ELF-1 (cell line): ENCODE measurements at regions not wholly inside any gene's neighbourhood (a gene's known extent, or its start where the extent isn't known, plus 50 kb on each side); places are given as distances from the start of the nearest gene placed in this dataset.
"Not testable (repeated sequence)": the region's sequence is repeated elsewhere in the genome, so short reads cannot be mapped to it uniquely, and the experiment has no call there.

Experiments
- DNase-seq: peaks from one replicate; pipeline ENCODE4 v3.0.0-alpha.2; 2016; ENCODE audit warnings: low read depth, low spot score

DNA sequence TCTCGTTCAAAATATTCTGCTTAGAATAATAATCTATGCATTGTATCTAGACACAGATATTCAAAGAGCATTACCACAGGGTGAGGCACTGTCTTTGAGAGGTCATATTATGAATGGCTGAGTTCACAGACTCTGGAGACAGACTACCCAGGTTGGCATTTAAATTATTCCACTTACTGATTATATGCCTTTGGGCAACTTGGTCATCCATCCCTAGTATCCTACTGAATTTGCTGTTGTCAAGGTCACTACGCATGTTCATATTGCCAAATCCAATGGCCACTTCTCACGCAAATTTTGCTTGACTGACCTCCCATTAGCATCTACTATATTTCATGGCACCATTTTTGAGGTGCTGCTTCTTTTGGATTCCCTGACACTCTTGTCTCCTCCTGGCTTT is 498.6 kb upstream of the TLE4 start:
- DNase-seq: no peak

DNA sequence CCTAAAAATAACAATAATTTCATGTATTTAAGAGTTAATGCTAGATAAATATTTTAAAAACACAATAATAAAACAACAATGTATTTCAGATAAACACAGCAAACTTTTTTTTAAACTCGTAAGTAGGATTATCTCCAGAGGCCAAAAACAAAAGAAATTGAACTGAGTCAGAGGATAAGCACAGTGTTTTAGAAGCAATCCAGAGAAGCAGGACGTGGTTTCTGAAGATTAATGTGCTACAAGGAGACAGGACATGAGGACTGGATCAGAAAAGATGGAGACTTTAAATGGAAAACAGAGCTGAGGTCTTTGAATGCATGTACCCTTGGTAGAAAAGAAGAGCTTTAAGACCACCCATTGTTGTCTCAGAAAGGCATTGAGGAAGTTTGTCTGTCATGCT is 491.2 kb upstream of the TLE4 start:
- DNase-seq: no peak

DNA sequence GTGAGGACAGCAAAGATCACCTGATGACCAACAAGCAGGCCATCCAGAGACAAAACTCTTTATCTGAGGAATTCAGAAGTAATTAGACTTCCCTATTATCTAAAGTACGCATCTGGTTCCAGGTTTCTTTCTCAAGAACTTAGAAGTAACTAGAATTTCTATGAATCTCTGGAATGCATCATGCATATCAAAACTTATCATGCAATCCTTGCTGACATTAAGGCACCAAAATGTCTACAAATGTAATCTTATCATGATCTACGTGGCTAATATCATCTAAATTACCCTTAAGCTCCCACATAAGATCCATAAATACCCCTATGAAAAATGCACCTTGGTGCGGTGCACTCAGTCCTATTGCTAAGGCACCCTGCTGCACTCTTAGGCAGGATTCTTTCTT is 488.1 kb upstream of the TLE4 start:
- DNase-seq: no peak

DNA sequence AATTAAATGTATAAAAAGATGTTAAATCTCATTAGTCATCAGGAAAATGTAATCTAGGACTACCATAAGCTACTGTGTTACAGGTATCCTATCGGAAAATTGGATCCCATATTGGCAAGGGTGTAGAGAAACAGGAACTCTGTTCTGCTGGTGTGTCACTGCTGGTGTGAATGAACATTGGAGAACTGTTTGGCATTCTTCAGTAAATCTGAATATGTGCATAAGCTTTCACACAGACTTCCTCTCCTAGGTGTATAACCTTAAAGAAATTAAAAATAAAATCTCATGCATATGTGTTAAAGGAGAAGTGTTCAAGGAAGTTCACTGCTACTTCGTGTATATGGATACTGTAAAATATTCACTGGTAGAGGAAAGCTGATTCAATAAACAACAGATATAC is 484.6 kb upstream of the TLE4 start:
- DNase-seq: no peak

DNA sequence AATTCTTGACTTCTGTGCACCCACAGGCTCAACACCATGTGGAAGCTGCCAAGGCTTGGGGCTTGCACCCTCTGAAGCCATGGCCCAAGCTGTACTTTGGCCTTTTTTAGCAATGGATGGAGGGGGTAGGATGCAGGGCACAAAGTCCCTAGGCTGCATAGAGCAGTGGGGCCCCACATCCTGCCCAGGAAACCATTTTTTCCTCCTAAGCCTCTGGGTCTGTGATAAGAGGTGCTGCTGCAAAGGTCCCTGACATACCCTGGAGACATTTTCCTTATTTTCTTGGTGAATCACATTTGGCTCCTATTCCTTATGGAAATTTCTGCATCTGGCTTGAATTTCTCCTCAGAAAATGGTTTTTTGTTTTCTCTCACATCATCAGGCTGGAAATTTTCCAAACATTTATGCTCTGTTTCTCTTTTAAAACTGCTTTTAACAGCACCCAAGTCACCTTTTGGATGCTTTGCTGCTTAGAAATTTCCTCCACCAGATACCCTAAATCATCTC is 482.7 kb upstream of the TLE4 start:
- DNase-seq: no peak

DNA sequence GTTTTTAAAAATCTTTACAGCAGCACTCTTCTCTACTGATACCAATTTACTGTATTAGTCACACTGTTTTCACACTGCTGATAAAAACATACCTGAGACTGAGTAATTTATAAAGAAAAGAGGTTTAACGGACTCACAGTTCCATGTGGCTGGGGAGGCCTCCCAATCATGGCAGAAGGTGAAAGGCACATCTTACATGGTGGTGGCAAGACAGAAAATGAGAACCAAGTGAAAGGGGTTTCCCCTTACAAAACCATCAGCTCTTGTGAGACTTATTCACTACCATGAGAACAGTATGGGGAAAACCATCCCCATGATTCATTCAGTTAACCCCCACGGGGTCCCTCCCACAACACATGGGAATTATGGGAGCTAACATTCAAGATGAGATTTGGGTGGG is 481.9 kb upstream of the TLE4 start:
- not testable (repeated sequence) for DNase-seq

DNA sequence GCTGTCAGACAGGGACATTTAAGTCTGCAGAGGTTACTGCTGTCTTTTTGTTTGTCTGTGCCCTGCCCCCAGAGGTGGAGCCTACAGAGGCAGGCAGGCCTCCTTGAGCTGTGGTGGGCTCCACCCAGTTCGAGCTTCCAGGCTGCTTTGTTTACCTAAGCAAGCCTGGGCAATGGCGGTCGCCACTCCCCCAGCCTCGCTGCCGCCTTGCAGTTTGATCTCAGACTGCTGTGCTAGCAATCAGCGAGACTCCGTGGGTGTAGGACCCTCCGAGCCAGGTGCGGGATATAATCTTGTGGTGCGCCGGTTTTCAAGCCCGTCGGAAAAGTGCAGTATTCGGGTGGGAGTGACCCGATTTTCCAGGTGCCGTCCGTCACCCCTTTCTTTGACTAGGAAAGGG is 468.5 kb upstream of the TLE4 start:
- DNase-seq: peak; percentile 8

DNA sequence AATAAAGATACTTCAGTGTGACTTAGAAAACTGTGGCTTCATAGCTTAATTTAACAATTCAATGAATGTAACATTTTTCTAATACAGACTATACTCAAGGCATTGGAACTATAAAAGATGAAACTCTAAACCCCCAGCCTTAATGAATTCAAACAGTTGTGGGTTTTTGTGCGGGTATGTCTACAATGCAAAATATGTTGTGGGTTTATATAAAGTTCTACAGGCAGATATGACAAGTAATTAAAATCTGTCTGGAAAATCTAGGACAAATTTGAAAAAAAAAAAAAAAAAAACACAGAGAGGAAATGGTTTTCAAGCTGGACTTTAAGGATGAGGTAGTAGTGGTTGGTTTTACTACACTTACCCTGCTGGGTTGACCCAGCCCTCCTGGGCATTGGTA is 467.5 kb upstream of the TLE4 start:
- DNase-seq: no peak

DNA sequence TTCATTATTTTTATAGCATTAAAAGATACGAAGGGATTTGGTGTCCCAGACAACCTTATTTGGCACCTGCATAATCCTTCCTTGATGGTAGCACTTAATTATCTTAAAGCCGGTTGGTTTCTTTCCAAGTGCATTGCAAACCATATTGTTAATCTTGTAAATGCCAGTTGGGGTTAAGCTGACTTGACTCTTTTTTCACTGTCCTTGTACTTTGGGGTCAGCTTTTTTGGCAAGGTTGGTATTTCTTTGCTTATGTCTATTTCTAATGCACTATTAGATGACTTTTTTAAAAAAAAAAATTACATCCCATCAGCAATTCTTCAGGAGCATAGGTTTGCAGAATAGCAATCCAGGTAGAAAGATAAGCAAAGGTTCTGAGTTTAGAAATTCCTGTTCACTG is 466.8 kb upstream of the TLE4 start:
- no peak for DNase-seq

DNA sequence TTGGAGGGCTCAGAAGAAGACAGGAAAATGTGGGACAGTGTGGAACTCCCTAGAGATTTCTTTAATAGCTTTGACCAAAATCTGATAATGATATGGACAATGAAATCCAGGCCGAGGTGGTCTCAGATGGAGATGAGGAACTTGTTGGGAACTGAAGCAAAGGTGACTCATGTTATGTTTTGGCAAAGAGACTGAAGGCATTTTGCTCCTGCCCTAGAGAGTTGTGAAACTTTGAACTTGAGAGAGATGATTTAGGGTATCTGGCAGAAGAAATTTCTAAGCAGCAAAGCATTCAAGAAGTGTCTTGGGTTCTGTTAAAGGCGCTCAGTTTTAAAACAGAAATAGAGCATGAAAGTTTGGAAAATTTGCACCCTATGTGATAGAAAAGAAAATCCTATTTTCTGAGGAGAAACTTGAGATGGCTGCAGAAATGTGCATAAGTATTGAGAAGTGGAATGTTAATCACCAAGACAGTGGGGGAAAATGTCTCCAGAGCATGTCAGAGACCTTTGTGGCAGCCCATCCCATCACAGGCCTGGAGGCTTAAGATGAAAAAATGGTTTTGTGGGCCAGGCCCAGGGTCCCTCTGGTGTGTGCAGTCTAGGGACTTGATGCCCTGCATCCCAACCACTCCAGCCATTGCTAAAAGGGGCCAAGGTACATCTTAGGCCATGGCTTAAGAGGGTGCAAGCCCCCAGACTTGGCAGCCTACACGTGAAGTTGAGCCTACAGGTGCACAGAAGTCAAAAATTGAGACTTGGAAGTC is 463.7 kb upstream of the TLE4 start:
- no peak for DNase-seq

DNA sequence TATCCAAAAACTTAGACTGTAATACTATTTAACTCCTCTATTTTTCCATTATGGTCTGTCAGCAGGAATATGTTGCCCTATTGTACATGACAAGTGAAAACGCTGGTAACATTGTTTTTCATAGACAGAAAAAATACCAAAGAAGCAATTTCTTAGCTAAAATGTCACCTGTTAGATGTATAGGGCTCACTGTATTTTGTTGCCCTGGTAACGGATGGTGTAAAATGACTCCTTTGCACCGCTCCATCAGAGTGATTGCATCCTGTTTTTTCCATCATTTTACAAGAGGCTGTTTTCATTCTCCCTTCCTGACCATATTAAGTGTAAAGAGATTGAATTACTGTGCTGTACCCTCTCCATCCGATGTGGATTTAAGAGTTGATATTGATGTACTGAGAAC is 460.1 kb upstream of the TLE4 start:
- DNase-seq: no peak

DNA sequence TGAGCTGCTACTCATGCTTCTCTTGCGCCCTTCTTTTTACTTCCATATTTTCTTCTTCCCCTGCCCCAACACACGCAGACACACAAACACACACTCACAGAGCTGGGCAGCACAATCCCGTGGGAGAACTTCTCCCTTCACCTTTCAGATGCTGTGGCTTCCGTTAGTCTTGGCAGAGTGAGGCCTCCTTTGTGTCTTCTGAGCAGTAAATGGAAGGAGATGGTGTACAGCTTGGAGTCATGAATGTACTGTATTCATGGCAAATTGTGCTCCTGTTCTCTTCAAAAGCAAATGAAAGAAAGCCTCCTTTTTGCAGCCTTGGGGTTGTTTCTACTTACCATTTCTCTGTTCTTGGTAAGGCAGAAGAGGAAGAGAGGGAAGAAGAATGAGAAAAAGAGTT is 456.6 kb upstream of the TLE4 start:
- DNase-seq: no peak

DNA sequence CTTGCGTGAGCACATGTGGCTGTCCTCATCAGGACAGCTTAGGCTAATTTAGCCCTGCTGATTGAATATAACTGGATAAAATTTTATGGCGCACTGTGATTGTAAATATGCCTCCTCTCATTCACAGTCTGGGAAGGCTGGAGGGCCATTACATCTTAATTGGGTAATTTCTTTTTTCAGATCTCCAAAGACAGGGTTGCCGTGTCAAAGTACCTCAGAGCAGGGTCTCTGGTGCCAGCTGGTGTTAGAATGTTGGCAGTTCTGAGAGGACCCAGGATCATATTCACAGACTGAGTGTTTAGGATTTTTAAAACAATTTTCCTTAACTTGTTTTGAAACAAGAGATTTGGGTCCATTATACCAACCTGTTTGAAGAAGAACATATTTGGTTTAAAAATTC is 455.7 kb upstream of the TLE4 start:
- no peak for DNase-seq

DNA sequence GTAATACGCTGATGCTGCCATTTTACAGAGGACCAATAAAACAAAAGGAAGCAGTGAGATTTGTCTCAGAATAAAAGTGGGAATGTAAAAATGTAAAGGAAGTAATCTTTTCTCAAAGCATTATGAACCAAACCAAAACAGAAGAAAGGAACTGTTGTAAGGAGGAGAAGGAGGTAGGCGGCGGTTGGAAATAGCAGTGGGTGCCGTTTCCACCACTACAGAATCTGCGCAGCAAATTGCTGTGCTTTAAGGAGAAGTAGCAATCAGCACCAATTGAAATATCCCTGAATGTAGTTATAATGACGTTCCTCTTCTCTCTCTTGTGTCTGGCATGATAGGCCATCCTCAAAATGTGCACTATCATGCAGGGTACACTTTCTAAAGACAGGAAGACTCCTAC is 455.1 kb upstream of the TLE4 start:
- no peak for DNase-seq

DNA sequence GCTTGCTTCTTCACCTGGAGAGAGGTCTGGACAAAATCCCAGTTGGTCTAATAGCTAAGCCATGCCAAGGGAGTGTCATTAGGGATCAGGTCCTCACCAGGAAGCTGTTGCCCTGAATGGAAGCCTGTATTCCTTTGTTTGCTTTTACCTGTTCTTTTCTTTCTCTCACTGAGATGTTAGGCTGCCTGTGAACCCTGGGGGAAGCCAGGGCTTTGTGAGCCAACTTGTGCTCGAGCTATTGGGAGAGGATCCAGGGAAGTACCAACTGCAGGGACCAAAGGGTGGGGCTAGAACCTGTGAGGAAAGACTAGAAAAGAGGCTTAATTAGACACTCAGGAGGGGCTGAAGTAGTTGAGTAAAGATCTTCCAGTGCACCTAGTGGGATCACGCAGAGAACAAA is 451.2 kb upstream of the TLE4 start:
- no peak for DNase-seq

DNA sequence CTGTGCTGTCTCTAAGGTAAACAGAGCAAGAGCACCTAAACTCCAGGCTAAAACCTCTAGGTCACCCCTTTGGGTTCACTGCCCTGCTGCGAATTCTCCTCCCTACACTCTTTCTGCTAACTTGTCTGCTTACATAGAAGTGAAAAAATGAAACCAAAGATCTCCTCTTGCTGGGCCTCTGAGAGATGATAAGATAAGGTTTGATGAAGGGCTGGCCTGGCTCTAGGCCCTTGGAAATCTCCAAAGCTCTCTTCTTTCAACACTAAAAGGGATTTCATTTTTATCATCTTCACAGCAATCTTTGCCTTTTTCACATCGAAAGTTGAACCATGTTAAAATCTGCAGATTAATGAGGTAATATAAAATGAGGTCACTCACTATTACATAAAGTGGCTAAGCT is 450.8 kb upstream of the TLE4 start:
- DNase-seq: no peak

DNA sequence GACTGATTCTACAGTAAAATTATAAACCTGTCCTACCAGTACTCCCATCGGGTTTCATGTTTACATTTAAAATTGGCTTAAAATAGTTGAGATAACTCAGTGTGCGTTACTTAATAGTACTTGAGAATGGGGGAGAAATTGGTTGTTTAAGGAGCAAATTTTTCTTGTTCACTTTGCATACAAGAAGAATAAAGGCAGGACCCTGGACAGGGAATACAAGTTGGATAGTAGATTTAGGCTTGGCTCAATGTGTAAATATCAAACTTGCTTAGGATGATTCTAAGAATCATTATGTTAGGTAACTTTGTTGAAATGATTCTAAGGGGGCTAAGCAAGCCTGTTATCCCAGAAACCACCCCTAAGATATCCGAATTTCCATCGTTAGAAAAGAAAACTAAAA is 448.4 kb upstream of the TLE4 start:
- DNase-seq: no peak

DNA sequence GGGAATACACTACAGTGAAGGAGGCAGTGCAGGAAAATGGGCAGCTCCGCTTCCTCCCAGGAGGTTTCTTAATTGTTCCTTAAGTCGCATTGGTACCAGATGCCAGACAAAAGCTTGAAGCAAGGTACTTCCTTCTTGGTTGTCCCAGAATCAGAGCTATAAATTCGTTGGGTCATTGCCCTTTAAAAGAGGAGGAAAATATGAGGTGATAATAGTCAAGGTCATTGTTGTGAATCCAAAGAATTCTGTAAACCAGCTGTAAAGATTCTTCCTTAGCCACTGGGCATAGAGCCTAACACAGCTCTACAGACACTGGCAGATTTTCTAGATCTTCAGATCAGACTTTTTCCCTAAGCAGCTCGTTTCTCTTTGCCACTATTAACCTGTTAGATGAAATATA is 444.1 kb upstream of the TLE4 start:
- DNase-seq: no peak

DNA sequence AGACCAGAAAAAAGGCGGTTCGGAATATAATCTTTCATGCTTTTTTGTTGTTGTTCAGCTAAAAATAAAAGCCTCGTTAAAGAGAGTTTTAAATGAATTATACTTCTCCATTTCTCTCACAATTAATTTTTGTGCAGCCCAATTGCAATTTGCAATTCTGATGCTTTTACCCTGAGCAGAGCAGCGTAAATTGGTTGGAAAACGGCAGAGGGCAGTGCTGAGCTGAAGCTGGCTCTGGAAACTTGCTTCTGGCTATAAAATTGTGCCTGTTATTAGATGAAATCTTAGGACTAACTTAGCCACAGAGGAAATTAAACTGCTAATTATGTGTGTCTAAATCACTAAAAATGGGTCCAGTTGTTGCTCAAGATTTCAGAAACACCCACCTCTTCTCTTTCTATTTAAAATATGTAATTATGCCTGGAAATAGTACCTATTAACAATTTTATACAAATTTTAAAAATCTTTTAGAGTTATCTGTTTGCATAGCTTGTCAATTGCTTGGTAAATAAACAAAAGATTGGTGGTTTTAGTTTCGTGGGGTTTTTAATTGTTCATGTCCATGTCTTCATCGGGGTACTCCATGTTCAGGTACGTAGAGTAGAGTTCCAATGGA is 441.8 kb upstream of the TLE4 start:
- DNase-seq: peak; percentile 44

DNA sequence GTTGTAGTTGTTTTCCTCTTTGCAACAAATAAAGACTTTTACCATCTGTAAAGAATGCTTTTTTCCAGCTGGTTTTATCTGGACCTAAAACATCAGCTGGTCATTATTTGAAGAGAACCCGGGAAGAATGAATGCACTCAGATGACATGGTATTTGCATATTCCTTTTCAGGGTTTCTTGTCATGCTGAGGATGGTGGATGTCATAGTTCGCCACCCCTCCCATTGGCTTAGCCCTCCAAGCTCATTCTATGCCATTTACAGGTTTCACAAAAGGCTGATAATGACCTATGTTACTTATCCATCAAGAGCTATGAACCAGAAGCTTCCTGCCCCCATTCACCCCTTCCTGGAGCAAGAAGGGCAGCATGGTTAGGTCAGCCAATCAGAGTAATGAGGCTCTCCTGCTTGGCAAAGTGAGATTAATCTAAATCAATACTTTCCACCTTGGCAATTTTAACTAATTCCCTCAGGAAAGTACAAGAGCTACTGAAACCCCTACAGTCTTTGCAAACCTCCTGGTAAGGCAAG is 440.5 kb upstream of the TLE4 start:
- DNase-seq: no peak

DNA sequence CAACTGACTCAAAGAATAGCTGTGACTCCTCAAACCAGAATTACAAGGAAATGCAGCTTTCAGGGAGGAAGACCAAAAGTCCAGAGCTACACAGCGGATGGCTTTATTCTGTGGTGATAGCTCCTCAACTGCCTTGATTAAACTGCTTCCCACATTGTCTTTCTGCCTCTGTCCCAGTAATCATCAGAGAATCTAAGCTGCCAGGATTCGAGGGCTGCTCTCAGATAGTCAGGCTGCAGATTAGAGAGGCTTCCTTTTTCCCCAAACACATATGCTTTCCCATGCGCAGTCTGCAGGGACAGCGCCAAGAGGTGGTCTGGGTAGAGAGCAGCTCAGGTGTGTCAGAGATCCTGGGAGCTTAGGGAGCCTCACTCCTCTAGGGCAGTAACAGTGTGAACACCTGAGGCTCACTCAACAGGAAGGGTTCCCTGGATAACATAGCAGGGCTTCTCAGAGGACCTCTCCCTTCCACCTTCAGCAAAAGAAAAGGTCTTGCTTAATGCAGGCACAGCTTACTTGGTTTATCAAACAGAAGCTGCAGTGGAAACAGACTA is 439.9 kb upstream of the TLE4 start:
- peak; percentile 22 for DNase-seq

DNA sequence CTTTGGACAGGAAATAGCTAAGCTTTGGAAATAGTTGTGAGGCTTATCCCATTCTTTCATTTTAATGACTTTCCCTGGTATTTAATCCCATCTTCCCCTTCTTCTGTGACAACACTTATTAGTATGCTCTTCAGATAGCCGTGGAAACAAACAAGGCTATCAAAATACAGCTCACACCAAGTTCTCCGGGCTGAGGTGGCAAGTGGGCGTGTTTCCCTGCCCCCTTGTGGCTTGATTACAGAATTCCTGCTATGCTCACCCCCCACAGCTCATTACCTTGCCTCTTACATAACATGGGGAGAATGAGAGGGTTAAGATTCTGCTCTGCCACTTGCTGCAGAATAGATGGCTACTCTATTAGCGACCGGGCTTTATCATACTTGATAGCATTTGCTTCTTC is 437.1 kb upstream of the TLE4 start:
- peak; percentile 60 for DNase-seq
